ENCODE measurements at regions not wholly inside any gene's neighbourhood (a gene's known extent, or its start where the extent isn't known, plus 50 kb on each side); places are given as distances from the start of the nearest gene placed in this dataset.
"Not testable (repeated sequence)": the region's sequence is repeated elsewhere in the genome, so short reads cannot be mapped to it uniquely, and the experiment has no call there.

GRCh38 chr21:8998946-8999681 is 1522.3 kb upstream of the TPTE start:
- Histone ChIP-seq H3K27ac (no peak overlapping the region), H3K4me3 (no peak overlapping the region), H3K36me3 (no peaks in the 10 kb centered on the region), H3K27me3 (peaks cover 0 to 27% (median 2%) of the 10 kb centered on the region in 9 donors), H3K9me3 (peaks cover 0 to 35% (median 1%) of the 10 kb centered on the region in 12 donors), H3K4me1 (peaks cover 0 to 5% (median 0%) of the 10 kb centered on the region in 12 donors)
- TF ChIP-seq POLR2A (IDR thresholded peaks at IDR 0.05) (no peak), CTCF (IDR thresholded peaks at IDR 0.05) (no peak)
- ATAC-seq: no peak
- intact Hi-C loops (cut with DNase I): no loop called here
- WGBS, 4 donors: 18 to 25% (median 24%) methylated on average over 4 of the region's 4 CpGs
- DNase-seq: no peak

- peaks cover 0 to 26% (median 1%) of the 10 kb centered on the region in 9 donors for H3K27me3 ChIP-seq
- H3K36me3 ChIP-seq; intact Hi-C loops (cut with DNase I); H3K27ac ChIP-seq; ATAC-seq; DNase-seq; H3K4me1 ChIP-seq; H3K4me3 ChIP-seq: not testable (repeated sequence)
- H3K9me3 ChIP-seq: peaks cover 0 to 32% (median 1%) of the 10 kb centered on the region in 12 donors
- WGBS, 4 donors: 2 to 8% (median 3%) methylated on average over 1 of the region's 1 CpG
These were observed 1521.3 kb upstream of the TPTE start for GRCh38 chr21:9000132-9000531.

- 66 to 76% (median 71%) methylated on average over 2 of the region's 2 CpGs for WGBS, 4 donors
- H3K4me1 ChIP-seq; DNase-seq; H3K36me3 ChIP-seq; intact Hi-C loops (cut with DNase I); H3K27ac ChIP-seq; H3K4me3 ChIP-seq; ATAC-seq: not testable (repeated sequence)
- Histone ChIP-seq H3K27me3 (peaks cover 0 to 29% (median 0%) of the 10 kb centered on the region in 9 donors), H3K9me3 (peaks cover 0 to 29% (median 1%) of the 10 kb centered on the region in 12 donors)
These were observed 1520.7 kb upstream of the TPTE start for GRCh38 chr21:9000671-9001070.

GRCh38 chr21:9001890-9002663 is 1519.3 kb upstream of the TPTE start:
- intact Hi-C loops (cut with DNase I); ATAC-seq; DNase-seq; H3K36me3 ChIP-seq; H3K4me3 ChIP-seq; H3K27ac ChIP-seq; H3K4me1 ChIP-seq: not testable (repeated sequence)
- Histone ChIP-seq H3K27me3 (peaks cover 0 to 37% (median 3%) of the 10 kb centered on the region in 9 donors), H3K9me3 (peaks cover 0 to 22% (median 1%) of the 10 kb centered on the region in 12 donors)
- 55 to 66% (median 63%) methylated on average over 5 of the region's 5 CpGs for WGBS, 4 donors

GRCh38 chr21:9003909-9004814 is 1517.2 kb upstream of the TPTE start:
- Histone ChIP-seq H3K9me3 (peaks cover 0 to 29% (median 1%) of the 10 kb centered on the region in 12 donors), H3K27me3 (peaks cover 0 to 57% (median 18%) of the 10 kb centered on the region in 9 donors)
- ATAC-seq; DNase-seq; H3K4me3 ChIP-seq; H3K27ac ChIP-seq; H3K4me1 ChIP-seq; H3K36me3 ChIP-seq; intact Hi-C loops (cut with DNase I): not testable (repeated sequence)
- 40 to 42% (median 40%) methylated on average over 7 of the region's 7 CpGs for WGBS, 4 donors

- intact Hi-C loops (cut with DNase I); H3K27ac ChIP-seq; H3K4me3 ChIP-seq; DNase-seq; ATAC-seq; H3K4me1 ChIP-seq; H3K36me3 ChIP-seq: not testable (repeated sequence)
- H3K27me3 ChIP-seq: peaks cover 0 to 63% (median 23%) of the 10 kb centered on the region in 9 donors
- WGBS, 4 donors: 45 to 56% (median 48%) methylated on average over 3 of the region's 3 CpGs
- peaks cover 0 to 29% (median 1%) of the 10 kb centered on the region in 12 donors for H3K9me3 ChIP-seq
These were observed 1516.4 kb upstream of the TPTE start for GRCh38 chr21:9004815-9005518.

GRCh38 chr21:9005671-9006070 is 1515.7 kb upstream of the TPTE start:
- ATAC-seq; H3K4me3 ChIP-seq; H3K4me1 ChIP-seq; intact Hi-C loops (cut with DNase I); H3K36me3 ChIP-seq; H3K27ac ChIP-seq; DNase-seq: not testable (repeated sequence)
- 48 to 55% (median 52%) methylated on average over 1 of the region's 1 CpG for WGBS, 4 donors
- peaks cover 0 to 69% (median 23%) of the 10 kb centered on the region in 9 donors for H3K27me3 ChIP-seq
- peaks cover 0 to 24% (median 1%) of the 10 kb centered on the region in 12 donors for H3K9me3 ChIP-seq

GRCh38 chr21:9006111-9006510 is 1515.3 kb upstream of the TPTE start:
- H3K36me3 ChIP-seq; intact Hi-C loops (cut with DNase I); H3K4me3 ChIP-seq; H3K4me1 ChIP-seq; ATAC-seq; H3K27ac ChIP-seq; DNase-seq: not testable (repeated sequence)
- Histone ChIP-seq H3K27me3 (peaks cover 0 to 72% (median 25%) of the 10 kb centered on the region in 9 donors), H3K9me3 (peaks cover 0 to 25% (median 0%) of the 10 kb centered on the region in 12 donors)

Data from heart left ventricle (tissue), 16 donors.